ENCODE measurements at regions not wholly inside any gene's neighbourhood (a gene's known extent, or its start where the extent isn't known, plus 50 kb on each side); places are given as distances from the start of the nearest gene placed in this dataset.
"Not testable (repeated sequence)": the region's sequence is repeated elsewhere in the genome, so short reads cannot be mapped to it uniquely, and the experiment has no call there.

- H3F3A ChIP-seq (ENCODE audit: insufficient read depth, low read length); H3K36me3 ChIP-seq (replicated peaks; ENCODE audit: insufficient read depth, low read length); H3K9me2 ChIP-seq (replicated peaks; ENCODE audit: insufficient read depth, low read length); H3K27ac ChIP-seq (ENCODE audit: low read length); H3K79me2 ChIP-seq (ENCODE audit: low read length); H3K4me3 ChIP-seq (ENCODE audit: low read length); H3K4me2 ChIP-seq (ENCODE audit: low read depth, low read length); H2AFZ ChIP-seq (ENCODE audit: low read length); H4K20me1 ChIP-seq (ENCODE audit: insufficient read depth, low read length); H3K27me3 ChIP-seq (replicated peaks; ENCODE audit: insufficient read depth, low read length); H3K4me1 ChIP-seq (ENCODE audit: low read length); H3K9me3 ChIP-seq (replicated peaks; ENCODE audit: insufficient read depth, low read length); DNase-seq; H3K9ac ChIP-seq (ENCODE audit: low read length): not testable (repeated sequence)
Measured at GRCh38 chr20:26160916-26161315, 464.3 kb upstream of the ZNF337 start.

GRCh38 chr20:26154224-26154623 lies 457.6 kb upstream of the ZNF337 start:
- no peaks in the 10 kb centered on the region for H3K4me1 ChIP-seq (ENCODE audit: low read length)
- H3K36me3 ChIP-seq (replicated peaks; ENCODE audit: insufficient read depth, low read length): no peaks in the 10 kb centered on the region
- H3K9me2 ChIP-seq (replicated peaks; ENCODE audit: insufficient read depth, low read length): no peaks in the 10 kb centered on the region
- no peak overlapping the region for H3K4me3 ChIP-seq (ENCODE audit: low read length)
- H3K27ac ChIP-seq (ENCODE audit: low read length): no peak overlapping the region
- H3F3A ChIP-seq (ENCODE audit: insufficient read depth, low read length): no peaks in the 10 kb centered on the region
- H2AFZ ChIP-seq (ENCODE audit: low read length): no peak overlapping the region
- no peak overlapping the region for H3K9ac ChIP-seq (ENCODE audit: low read length)
- H4K20me1 ChIP-seq (ENCODE audit: insufficient read depth, low read length): no peaks in the 10 kb centered on the region
- no peaks in the 10 kb centered on the region for H3K79me2 ChIP-seq (ENCODE audit: low read length)
- H3K9me3 ChIP-seq (replicated peaks; ENCODE audit: insufficient read depth, low read length): no peaks in the 10 kb centered on the region
- H3K27me3 ChIP-seq (replicated peaks; ENCODE audit: insufficient read depth, low read length): no peaks in the 10 kb centered on the region
- no peak for TF ChIP-seq EZH2 (optimal IDR thresholded peaks at IDR 0.05; ENCODE audit: low read depth, low read length)
- TF ChIP-seq EZH2phosphoT487 (IDR thresholded peaks at IDR 0.05; ENCODE audit: low read length): no peak
- TF ChIP-seq, protein P1, sequence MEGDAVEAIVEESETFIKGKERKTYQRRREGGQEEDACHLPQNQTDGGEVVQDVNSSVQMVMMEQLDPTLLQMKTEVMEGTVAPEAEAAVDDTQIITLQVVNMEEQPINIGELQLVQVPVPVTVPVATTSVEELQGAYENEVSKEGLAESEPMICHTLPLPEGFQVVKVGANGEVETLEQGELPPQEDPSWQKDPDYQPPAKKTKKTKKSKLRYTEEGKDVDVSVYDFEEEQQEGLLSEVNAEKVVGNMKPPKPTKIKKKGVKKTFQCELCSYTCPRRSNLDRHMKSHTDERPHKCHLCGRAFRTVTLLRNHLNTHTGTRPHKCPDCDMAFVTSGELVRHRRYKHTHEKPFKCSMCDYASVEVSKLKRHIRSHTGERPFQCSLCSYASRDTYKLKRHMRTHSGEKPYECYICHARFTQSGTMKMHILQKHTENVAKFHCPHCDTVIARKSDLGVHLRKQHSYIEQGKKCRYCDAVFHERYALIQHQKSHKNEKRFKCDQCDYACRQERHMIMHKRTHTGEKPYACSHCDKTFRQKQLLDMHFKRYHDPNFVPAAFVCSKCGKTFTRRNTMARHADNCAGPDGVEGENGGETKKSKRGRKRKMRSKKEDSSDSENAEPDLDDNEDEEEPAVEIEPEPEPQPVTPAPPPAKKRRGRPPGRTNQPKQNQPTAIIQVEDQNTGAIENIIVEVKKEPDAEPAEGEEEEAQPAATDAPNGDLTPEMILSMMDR (IDR thresholded peaks at IDR 0.05; ENCODE audit: low read length): no peak
- DNase-seq: no peak
- no peak overlapping the region for H3K4me2 ChIP-seq (ENCODE audit: low read depth, low read length)

DNA sequence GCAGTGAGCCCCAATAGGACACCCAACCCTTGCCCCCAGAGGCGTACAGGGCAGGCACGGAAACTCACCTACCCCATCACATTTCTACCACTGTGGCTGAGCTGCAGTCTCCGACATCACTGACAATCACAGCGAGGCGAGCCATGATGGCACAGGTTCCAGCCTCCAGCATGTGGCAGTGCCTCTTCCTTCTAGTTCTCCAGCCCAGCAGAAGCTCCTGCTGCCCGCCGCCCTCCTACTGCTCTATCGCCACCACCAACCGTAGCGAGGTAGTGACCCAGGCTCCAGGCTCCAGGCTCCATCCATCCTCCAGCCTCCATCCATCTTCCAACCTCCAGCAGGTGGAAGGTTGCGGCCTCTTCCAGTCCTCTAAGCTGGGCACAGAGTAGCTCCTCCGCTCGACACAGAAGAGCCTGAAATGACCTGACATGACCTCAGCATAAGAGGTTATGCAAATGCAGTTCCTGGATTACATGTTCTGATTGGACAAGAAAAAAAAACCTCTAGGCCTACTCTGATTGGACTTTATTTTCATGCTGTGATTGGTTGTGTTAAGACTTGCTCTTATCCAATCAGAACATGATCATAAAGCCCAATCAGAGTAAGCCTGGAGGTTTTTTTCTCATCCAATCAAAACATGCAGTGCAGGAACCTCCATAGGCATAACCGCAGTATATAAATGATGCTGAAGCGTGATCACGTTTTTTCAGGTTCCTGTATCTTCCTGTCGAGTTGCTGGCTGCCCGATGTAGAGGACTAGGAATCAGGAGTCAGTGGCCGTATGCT lies 438.9 kb upstream of the ZNF337 start:
- Histone ChIP-seq H3K27ac (ENCODE audit: low read length) (no peak overlapping the region), H3K36me3 (replicated peaks; ENCODE audit: insufficient read depth, low read length) (no peaks in the 10 kb centered on the region), H2AFZ (ENCODE audit: low read length) (no peak overlapping the region), H3K9me3 (replicated peaks; ENCODE audit: insufficient read depth, low read length) (no peaks in the 10 kb centered on the region), H3K4me1 (ENCODE audit: low read length) (no peaks in the 10 kb centered on the region), H3F3A (ENCODE audit: insufficient read depth, low read length) (no peaks in the 10 kb centered on the region), H3K9ac (ENCODE audit: low read length) (no peak overlapping the region), H3K9me2 (replicated peaks; ENCODE audit: insufficient read depth, low read length) (no peaks in the 10 kb centered on the region), H3K79me2 (ENCODE audit: low read length) (no peaks in the 10 kb centered on the region), H3K27me3 (replicated peaks; ENCODE audit: insufficient read depth, low read length) (no peaks in the 10 kb centered on the region), H3K4me2 (ENCODE audit: low read depth, low read length) (no peak overlapping the region), H3K4me3 (ENCODE audit: low read length) (no peak overlapping the region), H4K20me1 (ENCODE audit: insufficient read depth, low read length) (no peaks in the 10 kb centered on the region)
- TF ChIP-seq, protein P1 (IDR thresholded peaks at IDR 0.05; ENCODE audit: low read length): no peak
- no peak for TF ChIP-seq EZH2 (optimal IDR thresholded peaks at IDR 0.05; ENCODE audit: low read depth, low read length)
- TF ChIP-seq EZH2phosphoT487 (IDR thresholded peaks at IDR 0.05; ENCODE audit: low read length): no peak
- DNase-seq: no peak

- H3K9ac ChIP-seq (ENCODE audit: low read length): no peak overlapping the region
- no peaks in the 10 kb centered on the region for H3K9me3 ChIP-seq (replicated peaks; ENCODE audit: insufficient read depth, low read length)
- no peak overlapping the region for H2AFZ ChIP-seq (ENCODE audit: low read length)
- H3K4me2 ChIP-seq (ENCODE audit: low read depth, low read length): no peak overlapping the region
- no peak overlapping the region for H3K4me3 ChIP-seq (ENCODE audit: low read length)
- H3K79me2 ChIP-seq (ENCODE audit: low read length): no peaks in the 10 kb centered on the region
- H3K27me3 ChIP-seq (replicated peaks; ENCODE audit: insufficient read depth, low read length): no peaks in the 10 kb centered on the region
- H3K27ac ChIP-seq (ENCODE audit: low read length): no peak overlapping the region
- no peak for TF ChIP-seq EZH2phosphoT487 (IDR thresholded peaks at IDR 0.05; ENCODE audit: low read length)
- TF ChIP-seq EZH2 (optimal IDR thresholded peaks at IDR 0.05; ENCODE audit: low read depth, low read length): no peak
- TF ChIP-seq, protein P1 (IDR thresholded peaks at IDR 0.05; ENCODE audit: low read length): no peak
- no peaks in the 10 kb centered on the region for H3F3A ChIP-seq (ENCODE audit: insufficient read depth, low read length)
- no peaks in the 10 kb centered on the region for H3K4me1 ChIP-seq (ENCODE audit: low read length)
- no peak for DNase-seq
- H4K20me1 ChIP-seq (ENCODE audit: insufficient read depth, low read length): no peaks in the 10 kb centered on the region
- no peaks in the 10 kb centered on the region for H3K36me3 ChIP-seq (replicated peaks; ENCODE audit: insufficient read depth, low read length)
- no peaks in the 10 kb centered on the region for H3K9me2 ChIP-seq (replicated peaks; ENCODE audit: insufficient read depth, low read length)
Measured at GRCh38 chr20:26134606-26135005, 438.0 kb upstream of the ZNF337 start.

- H4K20me1 ChIP-seq (ENCODE audit: insufficient read depth, low read length); H3K9me3 ChIP-seq (replicated peaks; ENCODE audit: insufficient read depth, low read length); H3F3A ChIP-seq (ENCODE audit: insufficient read depth, low read length); H3K4me2 ChIP-seq (ENCODE audit: low read depth, low read length); H3K79me2 ChIP-seq (ENCODE audit: low read length); H3K4me3 ChIP-seq (ENCODE audit: low read length); H2AFZ ChIP-seq (ENCODE audit: low read length); H3K36me3 ChIP-seq (replicated peaks; ENCODE audit: insufficient read depth, low read length); H3K27me3 ChIP-seq (replicated peaks; ENCODE audit: insufficient read depth, low read length); H3K4me1 ChIP-seq (ENCODE audit: low read length); H3K9ac ChIP-seq (ENCODE audit: low read length); H3K9me2 ChIP-seq (replicated peaks; ENCODE audit: insufficient read depth, low read length); DNase-seq; H3K27ac ChIP-seq (ENCODE audit: low read length): not testable (repeated sequence)
Measured at GRCh38 chr20:26133794-26134193, 437.1 kb upstream of the ZNF337 start.

All from MM.1S (cell line).